ENCODE measurements at regions not wholly inside any gene's neighbourhood (a gene's known extent, or its start where the extent isn't known, plus 50 kb on each side); places are given as distances from the start of the nearest gene placed in this dataset.

- TF ChIP-seq CTCF (IDR thresholded peaks at IDR 0.05) (no peak), POLR2A (IDR thresholded peaks at IDR 0.05) (no peak)
Measured at GRCh38 chr6:104312851-104313250, 546.9 kb downstream of the HACE1 start.
